ENCODE measurements at regions not wholly inside any gene's neighbourhood (a gene's known extent, or its start where the extent isn't known, plus 50 kb on each side); places are given as distances from the start of the nearest gene placed in this dataset.
"Not testable (repeated sequence)": the region's sequence is repeated elsewhere in the genome, so short reads cannot be mapped to it uniquely, and the experiment has no call there.

DNA sequence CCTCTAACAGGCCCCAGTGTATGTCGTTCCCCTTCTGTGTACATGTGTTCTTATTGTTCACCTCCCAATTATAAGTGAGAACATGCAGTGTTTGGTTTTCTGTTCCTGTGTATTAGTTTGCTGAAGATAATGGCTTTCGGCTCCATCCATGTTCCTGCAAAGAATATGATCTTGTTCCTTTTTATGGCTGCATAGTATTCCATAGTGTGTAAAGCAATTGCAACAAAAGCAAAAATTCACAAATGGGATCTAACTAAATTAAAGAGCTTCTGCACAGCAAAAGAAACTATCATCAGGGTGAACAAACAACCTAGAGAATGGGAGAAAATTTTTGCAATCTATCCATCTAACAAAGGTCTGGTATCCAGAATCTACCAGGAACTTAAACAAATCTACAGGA is 102.2 kb upstream of the ZNF92 start:
- not testable (repeated sequence) for TF ChIP-seq POLR2A (IDR thresholded peaks at IDR 0.05)
- TF ChIP-seq, protein P1, sequence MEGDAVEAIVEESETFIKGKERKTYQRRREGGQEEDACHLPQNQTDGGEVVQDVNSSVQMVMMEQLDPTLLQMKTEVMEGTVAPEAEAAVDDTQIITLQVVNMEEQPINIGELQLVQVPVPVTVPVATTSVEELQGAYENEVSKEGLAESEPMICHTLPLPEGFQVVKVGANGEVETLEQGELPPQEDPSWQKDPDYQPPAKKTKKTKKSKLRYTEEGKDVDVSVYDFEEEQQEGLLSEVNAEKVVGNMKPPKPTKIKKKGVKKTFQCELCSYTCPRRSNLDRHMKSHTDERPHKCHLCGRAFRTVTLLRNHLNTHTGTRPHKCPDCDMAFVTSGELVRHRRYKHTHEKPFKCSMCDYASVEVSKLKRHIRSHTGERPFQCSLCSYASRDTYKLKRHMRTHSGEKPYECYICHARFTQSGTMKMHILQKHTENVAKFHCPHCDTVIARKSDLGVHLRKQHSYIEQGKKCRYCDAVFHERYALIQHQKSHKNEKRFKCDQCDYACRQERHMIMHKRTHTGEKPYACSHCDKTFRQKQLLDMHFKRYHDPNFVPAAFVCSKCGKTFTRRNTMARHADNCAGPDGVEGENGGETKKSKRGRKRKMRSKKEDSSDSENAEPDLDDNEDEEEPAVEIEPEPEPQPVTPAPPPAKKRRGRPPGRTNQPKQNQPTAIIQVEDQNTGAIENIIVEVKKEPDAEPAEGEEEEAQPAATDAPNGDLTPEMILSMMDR (IDR thresholded peaks at IDR 0.05), result not testable (repeated sequence)

All from Peyer's patch (tissue), 4 donors.